Endothelial cell of umbilical vein (primary cell): ENCODE measurements at regions not wholly inside any gene's neighbourhood (a gene's known extent, or its start where the extent isn't known, plus 50 kb on each side); places are given as distances from the start of the nearest gene placed in this dataset.

Experiments used
- MAX ChIP-seq: IDR thresholded peaks from 2 replicates; pipeline ENCODE4 v1.6.1; 2011; ENCODE audit not compliant: insufficient read depth, insufficient read length
- POLR2AphosphoS5 ChIP-seq: IDR thresholded peaks from 2 replicates; pipeline ENCODE4 v1.6.1; 2012; ENCODE audit warnings: low read depth, mild to moderate bottlenecking, control low read depth, low read length, moderate library complexity; ENCODE audit not compliant: insufficient read depth

GRCh38 chr3:150074277-150074676, 103.6 kb upstream of the PFN2 start:
- TF ChIP-seq MAX = no peak
- no peak for TF ChIP-seq POLR2AphosphoS5
